HG02588 (cell line): ENCODE measurements at regions not wholly inside any gene's neighbourhood (a gene's known extent, or its start where the extent isn't known, plus 50 kb on each side); places are given as distances from the start of the nearest gene placed in this dataset.

Source experiments
- ATAC-seq: cut with Tn5 transposase; IDR thresholded peaks from one replicate; pipeline ENCODE4 v1.9.1; 2021; ENCODE audit warnings: mild to moderate bottlenecking, moderate library complexity; ENCODE audit not compliant: unreplicated experiment

DNA sequence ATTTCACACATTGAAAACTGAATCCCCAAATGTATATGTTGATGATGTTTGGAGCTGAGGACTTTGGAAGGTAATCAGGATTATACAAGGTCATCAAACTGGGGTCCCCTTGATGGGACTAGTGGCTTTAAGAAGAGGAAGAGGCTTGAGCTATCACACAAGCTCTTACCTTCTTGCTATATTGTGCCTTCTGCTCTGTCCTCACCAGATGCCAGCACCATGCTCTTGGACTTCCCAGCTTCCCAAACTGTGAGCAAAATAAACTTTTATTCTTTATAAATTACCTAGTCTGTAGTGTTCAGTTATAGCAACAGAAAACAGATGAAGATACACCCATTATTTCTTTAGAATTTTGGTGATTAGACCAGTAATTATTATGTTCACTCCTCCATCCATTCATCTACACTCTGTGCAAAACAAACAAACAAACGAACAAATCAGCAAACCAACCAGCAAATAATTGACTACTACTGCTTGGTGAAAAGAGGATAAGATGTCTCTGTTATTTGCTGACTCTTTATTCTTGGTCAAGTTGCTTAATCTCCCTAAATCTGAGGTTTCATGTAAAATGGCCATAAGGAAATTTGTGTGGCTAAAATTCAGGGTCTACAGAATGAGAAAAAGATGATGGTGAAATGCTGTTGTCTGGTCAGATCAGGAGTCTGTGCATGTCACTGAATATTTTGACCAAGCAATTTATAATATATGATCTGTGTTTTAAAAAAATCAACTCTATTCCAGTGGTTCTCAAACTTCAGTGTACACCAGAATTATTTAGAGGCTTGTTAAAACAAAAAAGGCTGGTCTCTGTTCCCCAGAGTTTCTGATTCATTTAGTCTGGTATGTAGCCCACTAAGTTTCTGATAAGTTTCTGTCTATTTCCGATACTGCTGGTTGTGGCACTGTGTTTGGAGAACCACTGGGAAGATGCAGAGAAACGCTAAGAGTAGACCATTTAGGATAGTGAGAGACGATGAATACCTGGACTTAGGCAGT is 854.1 kb downstream of the MAT2B start:
- peak; percentile 27 for ATAC-seq

DNA sequence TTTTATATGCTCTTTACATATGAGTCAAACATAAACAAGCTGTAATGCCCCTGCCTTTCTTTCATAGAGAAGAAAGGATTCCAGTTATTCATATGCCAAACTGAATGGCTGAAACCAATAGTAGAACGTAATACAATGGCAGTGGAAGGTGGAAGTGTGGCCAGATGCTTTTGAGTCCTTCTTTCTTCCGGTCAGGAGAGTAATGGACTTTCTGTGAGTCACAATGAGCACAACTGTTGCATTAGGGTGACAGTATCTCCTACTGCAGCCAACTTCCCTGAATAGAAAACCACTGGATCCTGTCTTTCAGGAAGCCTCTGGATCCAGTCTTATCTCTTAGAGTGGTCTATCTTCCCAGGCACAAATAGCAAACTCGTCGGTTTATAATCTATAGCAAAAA is 855.2 kb downstream of the MAT2B start:
- peak; percentile 36 for ATAC-seq

DNA sequence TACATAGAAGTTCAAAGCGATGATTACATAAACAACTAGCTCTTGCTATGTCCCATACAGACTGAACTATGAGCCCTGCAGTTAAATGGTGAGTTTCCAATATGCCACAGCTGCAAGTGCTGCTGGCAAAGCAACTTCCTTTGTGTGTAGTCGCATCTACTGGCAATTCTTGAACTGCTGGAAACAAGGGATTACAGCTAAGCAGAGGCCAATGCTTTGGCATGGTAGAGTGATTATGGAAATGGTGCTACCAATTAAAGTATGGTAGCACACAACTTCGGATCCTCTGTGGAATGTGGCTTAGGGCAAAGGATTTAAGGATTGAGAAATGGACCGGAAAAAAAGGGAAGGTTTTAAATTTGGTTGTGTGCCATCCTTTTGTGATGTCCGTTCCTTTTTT is 856.6 kb downstream of the MAT2B start:
- ATAC-seq: no peak

DNA sequence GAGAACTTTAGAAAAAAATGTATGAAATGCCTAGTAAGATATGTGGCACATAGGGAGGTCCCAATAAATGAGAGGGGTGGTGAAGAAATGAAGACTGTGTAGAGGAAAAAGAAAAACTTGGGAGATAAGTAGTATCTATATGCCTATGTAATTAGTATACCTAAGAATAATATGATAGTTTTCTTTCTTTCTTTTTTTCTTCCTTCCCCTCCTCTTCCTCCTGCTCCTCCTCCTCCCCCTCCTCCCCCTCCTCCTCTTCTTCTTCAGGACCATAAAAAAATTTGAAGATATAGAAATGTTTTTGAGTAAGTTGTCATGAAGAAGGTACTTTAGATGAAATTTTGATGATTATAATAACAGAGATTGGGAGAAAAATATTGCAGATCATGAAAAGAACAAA is 857.4 kb downstream of the MAT2B start:
- no peak for ATAC-seq

DNA sequence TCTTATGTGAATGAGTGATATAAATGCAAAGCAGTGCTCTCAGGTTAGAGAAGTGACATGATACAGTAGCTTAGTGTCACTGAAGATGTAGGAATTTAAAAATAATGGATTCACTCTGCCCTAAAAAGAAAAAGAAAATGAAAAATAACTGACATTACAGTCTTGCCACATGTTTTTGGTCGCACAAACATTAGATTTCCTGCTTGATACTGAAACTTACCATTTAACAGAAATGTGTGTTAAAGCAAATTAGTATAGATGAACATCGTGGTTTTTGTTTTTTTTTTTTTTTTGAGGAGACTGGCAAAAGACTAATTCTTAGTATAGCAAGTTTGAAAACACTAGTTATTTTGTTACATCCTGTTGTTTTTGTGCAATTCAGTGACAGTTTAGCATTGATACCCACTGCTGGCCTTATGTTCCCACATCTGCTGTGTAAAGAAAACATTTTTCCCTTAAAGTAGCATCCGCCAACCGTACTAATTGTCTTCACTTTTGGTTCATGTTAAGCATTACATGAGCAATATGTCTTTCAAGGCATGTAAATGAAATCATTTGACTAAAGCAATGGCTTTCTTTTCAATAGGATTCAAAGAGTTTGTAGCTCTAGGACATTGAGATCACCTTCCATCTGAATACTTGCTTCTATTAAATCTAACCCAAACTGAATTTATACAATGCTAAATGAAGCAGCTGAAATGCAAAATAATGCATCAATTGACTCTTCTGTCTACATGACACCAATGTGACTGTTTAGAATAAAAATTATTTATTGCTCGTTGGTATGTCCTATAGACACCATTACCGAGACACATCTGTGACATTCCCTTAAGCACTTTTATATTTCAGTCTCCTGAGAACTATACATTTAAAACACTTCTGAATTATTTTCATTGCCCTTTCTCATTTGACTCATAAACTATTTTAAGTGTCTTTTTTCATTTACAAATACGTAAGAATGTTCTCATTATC is 859.1 kb downstream of the MAT2B start:
- no peak for ATAC-seq

DNA sequence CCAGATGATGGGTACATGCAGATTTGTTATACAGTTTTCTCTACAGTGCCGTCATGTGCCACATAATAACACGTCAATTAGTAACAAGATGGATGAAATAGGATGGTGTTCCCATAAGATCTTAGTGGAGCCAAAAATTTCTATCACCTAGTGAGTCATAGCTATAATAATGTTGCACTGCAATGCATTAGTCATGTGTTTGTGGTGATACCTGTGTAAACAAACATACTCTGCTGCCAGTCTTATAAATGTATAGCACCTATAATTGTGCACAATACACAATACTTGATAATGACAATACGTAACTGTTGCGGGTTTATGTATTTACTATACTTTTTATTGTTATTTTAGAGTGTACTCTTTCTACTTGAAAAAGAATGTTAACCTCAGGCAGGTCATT is 865.4 kb downstream of the MAT2B start:
- no peak for ATAC-seq

DNA sequence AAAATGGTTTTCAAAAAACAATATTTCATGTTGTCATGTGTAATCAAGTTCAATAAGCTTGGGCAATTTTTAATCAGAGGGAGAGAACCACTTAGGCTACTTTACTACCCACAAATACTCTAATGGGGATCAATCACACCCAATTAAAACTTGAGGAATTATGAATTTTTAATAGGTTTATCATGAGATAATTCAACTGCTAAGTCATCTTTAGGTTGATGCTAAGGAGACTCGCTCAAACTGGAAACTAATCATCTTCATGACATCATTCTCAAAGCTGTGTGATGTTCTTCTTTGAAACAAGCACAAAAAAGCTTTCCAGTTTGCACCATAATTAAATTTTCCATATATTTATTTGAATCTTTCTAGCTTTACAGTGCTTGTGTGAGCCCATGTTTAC is 867.5 kb downstream of the MAT2B start:
- no peak for ATAC-seq

DNA sequence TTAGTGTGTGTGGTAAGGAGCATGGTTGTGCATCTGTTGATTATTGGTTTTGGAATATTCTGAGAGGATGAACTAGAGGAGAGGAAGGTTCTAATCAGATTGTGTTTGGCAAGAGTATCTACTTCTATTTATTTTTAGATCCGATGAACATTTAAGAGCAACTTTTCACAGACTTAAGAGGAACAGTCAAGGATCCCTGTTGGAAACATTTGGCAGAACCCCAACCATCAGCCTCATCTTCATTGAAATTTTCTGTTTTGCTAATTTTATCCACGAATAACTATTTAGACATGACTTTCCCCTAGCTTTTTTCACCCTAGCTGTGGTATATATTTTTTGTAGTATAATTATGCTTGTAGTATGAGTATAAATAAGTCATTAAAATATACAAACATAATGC is 868.5 kb downstream of the MAT2B start:
- ATAC-seq: no peak

DNA sequence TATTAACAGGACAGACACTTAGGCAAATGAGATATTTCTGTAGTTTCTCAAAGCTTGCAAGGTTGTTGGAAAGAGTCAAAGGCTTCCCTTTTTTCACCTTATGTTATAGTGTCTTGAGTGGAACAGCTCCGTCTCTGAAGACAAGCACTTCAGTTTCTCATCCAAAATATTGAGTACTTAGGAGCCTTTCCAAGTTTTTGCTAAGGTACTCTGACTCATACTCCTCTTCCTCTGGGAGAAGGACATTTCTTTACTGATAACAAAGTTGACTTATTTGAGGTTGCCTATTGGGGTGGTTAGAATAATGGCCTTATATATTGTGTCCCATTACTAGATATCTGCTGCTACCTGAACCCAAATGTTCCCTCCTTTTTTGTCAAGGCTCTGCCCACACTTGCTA is 869.6 kb downstream of the MAT2B start:
- no peak for ATAC-seq

DNA sequence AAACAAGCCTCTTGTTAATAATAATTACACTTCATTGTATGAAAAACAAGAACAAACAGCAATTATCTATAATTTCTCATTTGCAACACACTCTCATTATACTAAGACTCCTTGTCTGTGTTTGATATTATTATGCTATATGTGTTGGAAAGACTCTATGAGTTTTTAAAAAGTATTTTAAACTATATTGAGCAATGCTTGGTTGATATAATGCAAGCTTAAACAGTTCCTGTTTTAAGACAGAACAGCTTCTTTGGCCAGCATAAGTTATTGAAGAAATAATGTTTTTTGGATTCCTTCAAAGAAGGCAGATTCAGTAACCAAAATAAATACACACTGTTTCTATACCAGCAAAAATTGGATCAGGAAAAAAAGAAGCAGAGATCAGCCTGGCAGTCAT is 871.4 kb downstream of the MAT2B start:
- ATAC-seq: no peak

DNA sequence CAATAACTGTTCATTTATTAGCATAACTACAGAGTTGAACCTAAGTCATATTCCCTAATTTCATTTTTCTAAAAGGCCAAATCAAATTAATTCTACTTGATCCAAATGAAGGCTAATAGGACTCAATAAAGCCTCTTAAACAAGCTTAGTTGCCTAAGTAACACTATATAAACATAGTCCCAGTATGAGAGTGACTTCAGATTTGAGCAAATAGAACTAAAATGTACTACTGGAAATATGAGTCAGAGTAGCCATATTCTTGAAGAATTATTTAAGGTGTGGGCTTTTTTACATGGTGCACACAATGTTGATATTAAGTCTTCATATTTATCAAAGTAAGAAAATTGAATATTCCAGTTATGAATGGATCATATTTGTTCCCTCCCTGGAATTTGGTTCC is 872.3 kb downstream of the MAT2B start:
- no peak for ATAC-seq

DNA sequence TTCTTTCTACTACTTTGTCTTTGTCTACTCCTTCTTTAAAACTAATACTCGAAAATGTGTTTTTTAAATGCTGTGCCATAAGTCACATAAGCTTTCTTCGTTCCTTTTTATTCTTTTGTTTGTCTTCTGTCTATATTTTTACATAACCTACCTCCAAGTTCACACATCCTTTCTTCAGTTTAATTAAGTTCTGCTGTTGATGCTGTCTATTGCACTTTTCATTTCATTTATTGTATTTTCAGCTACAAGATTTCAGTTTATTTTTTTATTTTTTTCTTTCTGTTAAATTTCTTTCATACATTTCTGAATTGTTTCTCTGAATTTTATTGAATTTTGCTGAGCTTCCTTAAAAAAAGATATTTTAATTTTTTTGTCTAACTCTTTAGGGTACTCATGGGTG is 878.2 kb downstream of the MAT2B start:
- ATAC-seq: no peak

DNA sequence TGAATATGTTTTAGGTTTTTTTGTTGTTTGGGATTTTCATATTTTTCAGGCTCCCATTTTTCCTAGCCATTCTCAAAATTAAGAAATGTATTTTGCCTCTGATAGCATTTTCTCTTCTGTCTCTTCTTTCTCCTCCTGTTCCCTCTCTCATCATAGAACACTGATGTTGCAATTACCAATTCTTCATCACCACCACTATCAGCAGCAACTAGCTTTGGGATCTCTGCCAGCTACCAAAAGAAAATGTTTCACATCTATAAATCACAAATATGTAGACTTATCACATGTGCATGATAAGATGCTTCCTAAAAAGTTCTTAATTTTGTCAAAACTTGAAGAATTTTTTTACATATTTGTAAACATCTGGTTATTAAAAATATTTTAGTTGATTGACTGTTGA is 887.1 kb downstream of the MAT2B start:
- ATAC-seq: no peak

DNA sequence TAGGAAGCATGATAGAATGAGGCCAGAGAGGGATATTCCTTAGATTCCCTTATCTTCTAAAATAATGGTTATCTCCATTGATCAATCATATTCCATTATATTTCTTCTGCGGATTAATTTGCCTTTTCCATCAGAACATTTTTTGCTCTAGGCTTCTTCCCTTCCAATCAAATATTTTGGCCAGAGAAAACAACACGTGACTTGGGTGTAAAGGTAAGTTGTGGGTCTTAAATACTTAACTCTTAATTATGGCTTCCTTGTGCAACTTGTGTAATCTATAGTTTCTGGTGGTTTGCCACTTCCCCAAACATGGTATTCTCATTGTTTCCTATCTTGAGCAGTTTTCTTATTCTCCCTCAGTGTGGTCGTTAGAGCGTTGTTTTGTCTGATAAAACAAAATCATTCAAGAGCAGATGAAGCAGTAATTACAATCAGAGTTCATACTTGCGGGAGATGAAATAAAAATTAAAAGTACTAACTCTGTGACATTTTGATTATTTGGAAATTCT is 889.3 kb downstream of the MAT2B start:
- no peak for ATAC-seq

DNA sequence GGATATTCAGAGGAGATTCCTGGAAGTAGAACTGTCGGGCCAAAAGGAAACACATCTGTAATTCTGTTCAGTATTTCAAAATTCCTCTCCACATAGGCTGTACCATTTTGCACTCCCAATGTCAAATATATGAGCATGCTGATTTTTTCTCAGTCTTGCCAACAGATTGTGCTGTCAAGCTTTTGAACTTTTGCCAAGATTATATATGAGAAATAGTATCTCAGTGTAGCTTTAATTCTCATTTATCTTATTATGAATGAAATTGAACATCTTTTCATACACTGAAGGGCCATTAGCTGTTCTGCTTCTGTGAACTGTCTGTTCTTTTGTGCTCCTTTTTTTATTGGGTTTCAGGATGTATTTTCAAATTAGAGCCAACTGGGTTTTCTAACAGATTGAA is 907.1 kb downstream of the MAT2B start:
- ATAC-seq: no peak

DNA sequence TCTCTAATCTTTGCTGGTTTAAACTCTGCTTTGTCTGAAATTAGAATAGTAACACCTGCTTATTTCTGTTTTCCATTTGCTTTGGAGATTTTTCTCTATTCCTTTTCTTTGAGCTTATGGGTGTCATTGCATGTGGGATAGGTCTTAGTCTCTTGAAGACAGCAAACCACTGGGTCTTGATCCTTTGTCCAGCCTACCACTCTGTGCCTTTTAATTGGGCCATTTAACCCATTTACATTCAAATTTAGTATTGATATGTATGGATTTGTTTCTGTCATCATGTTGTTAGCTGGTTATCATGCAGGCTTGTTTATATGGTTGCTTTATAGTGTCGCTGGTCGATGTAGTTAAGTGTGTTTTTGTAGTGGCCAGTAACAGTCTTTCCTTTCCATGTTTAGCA is 914.7 kb downstream of the MAT2B start:
- no peak for ATAC-seq

DNA sequence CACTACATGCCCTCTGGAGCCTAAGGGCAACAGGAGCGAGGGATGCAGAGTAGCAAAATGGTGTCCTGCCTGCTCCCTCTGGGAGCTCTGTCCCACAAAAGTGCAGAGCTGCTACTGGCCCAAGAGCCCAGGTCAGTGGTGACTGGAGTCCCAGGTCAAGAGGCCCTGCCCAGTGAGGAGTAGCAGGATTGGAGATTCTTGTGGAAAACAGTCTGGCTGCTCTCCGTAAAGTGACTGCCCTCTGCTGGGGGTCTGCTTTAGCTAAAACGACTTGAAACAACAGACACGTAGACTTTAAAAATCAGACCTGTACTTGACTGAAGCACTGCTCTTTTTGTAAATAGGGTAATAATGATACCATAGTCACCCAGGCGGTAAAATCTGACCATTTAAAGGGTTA is 917.0 kb downstream of the MAT2B start:
- no peak for ATAC-seq

DNA sequence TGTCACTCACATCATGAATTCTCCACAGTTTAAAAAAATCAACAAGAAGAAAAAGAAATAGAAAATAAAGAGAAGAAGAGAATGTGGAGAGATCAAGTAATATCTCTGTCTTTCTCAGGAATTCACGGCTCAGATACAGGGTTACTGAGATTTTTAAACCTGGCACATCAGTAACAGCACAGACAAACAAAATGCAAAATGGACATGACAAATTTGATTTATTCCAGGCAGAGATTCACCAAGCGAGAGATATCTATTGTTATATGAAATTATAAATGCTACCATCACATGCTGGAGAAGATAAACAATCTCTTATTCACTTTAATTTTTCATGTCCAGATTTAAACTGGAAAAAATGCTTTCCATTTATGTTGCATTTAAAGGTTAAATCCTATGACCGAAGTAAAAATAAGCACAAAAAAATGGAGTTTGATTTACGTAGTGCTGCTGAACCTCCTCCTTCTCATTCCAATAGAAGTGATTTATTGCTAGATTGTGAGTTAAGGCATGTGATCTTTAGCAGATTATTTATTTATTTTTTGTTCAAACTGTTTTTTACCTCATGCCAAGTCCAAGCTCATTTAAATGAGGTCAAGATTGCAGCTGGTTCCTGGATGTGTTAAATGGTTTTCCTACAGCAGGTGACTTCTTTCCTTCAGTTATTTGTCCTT is 926.4 kb downstream of the MAT2B start:
- no peak for ATAC-seq

DNA sequence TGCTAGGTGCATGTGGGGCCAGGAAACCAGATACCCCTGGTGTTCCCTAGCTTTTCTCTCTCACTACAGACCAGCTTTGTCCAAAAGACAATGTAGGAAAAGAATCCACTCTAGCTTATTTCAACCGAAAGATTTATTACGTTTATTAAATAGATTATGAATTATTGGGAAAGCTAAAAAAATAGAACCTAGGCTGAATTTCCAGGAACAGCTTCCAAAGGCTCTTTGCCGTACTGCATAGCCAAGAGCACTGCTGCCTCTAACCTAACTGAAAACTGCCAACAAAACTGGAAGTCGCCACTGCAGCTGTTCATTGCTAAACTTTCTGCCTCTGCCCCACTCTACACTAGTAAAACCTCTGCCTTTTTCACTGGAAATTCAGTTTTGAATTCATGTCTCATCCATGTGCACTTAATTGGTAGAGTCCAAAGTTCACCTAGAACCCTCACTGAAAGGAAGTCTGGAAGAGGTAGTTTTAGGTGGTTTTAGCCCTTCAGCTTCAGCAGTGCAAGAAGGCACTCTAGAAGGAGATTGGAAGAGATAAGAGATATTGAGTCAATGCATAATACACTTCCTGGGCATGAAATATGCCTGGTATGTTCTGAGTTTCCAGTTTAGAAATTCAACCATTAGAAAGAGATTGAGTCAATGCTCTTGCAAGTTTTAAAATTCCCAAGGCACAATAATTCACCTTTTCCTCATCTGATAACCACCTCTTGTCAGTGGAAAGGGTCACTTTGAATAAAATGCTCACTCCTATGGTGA is 927.9 kb downstream of the MAT2B start:
- no peak for ATAC-seq

DNA sequence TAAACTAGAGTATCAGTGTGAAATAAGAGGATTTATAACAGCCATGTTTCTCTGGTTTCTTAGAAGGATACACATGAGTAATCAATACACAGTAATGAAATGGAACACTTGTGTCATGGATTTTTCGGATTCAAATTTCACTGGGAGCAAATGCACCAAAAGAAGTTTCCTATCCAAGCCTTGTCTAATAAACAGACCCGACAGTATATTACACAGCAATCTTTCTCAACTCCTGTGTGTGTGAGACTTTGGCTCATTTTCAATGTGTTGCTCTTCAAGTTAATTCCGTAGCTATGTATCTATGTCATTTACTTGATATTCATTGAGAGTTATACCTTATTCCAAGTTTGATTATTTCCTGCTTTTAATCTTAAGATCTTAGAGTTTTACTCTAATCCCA is 930.2 kb downstream of the MAT2B start:
- no peak for ATAC-seq
